ENCODE measurements at regions not wholly inside any gene's neighbourhood (a gene's known extent, or its start where the extent isn't known, plus 50 kb on each side); places are given as distances from the start of the nearest gene placed in this dataset.
"Not testable (repeated sequence)": the region's sequence is repeated elsewhere in the genome, so short reads cannot be mapped to it uniquely, and the experiment has no call there.

GRCh38 chr6:163744256-163744925 lies 329.9 kb downstream of the QKI start:
- FAIRE-seq: no peak

- no peak for FAIRE-seq
Measured at GRCh38 chr6:163743796-163744195, 329.3 kb downstream of the QKI start.

- FAIRE-seq: no peak
Measured at GRCh38 chr6:163741743-163742363, 327.3 kb downstream of the QKI start.

GRCh38 chr6:163741342-163741741 lies 326.8 kb downstream of the QKI start:
- FAIRE-seq: no peak

- FAIRE-seq: no peak
Measured at GRCh38 chr6:163739966-163740365, 325.4 kb downstream of the QKI start.

DNA sequence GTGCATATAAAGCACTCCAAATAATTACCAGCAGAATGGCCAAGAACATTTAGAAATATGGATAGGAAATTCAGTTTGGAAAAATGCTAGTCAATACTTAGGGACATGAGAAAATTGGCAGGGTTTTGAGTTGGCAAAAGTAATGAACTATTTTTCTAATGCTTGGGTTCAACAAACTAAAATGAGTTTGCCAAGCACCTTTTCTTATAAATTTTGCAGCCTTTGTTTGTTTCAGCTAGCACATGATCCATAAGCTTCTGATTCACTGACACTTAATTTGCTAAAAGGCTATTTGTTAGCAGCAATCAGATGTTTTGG lies 324.8 kb downstream of the QKI start:
- FAIRE-seq: no peak

GRCh38 chr6:163738725-163739407 lies 324.3 kb downstream of the QKI start:
- no peak for FAIRE-seq

DNA sequence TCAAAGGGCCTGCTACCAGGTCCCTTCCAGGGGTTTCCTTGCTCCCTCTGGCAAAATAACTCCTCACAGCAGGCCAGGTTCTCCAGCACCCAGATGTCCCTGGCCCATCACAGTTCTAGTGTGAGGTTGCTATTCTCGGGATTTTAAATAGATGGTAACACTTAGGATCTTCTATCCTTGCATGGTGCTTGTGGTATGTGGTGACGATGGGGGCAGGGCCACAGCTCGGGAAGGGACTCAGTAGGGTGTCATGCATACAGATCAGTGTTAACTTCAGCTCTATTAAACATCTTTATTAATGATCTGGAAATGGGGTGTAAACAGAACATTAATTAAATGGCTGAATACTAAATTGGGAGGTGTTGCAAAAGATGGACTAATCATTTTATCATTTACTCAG lies 323.8 kb downstream of the QKI start:
- FAIRE-seq: no peak

- FAIRE-seq: no peak
Measured at GRCh38 chr6:163735076-163735475, 320.6 kb downstream of the QKI start.

DNA sequence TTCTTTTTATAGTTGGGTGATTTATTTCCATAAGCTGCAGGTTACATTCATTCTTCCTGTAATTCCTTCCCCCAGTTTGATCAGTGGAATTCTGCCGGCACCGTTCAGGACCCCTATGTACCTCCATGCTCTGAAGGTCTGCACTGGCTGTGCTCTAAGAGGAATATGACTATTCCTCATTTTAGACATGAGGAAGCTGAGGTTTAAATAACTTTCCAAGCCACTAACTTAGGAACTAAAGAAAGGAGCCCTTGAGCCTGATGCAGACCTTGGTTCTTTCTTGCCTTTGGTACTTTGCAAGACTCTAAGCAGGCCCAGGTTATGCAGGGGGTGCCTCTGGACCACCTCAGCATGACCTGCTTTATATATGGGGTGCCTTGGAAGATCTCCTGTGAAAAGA lies 318.5 kb downstream of the QKI start:
- no peak for FAIRE-seq

DNA sequence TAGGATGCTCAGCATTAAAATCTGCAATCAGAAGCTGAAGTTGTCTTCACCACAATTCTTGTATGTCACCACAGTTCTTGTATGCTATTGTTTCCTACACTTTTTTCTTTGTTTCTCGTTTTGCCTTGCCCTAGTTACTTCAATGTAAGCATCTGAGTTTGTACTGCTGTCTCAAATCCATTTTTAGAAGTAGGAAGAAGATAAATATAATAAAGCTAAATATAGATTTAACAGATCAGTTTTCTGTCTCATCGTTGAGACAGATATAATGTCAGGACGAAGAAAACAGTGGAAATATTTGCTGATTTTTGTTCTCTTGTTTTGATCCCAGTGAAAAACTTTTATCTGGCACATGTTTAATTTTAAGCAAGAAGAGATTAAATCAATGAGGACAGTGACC lies 318.0 kb downstream of the QKI start:
- no peak for FAIRE-seq

DNA sequence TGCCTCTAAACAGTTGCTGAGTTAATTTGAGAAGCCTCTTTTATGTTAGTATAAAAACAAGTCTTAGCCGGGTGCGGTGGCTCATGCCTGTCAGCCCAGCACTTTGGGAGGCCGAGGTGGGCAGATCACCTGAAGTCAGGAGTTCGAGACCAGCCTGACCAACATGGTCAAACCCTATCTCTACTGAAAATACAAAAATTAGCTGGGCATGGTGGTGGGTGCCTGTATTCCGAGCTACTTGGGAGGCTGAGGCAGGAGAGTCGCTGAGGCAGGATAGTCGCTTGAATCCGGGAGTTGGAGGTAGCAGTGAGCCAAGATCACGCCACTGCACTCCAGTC lies 317.5 kb downstream of the QKI start:
- not testable (repeated sequence) for FAIRE-seq

GRCh38 chr6:163731215-163732013 lies 316.9 kb downstream of the QKI start:
- no peak for FAIRE-seq

GRCh38 chr6:163730246-163731210 lies 316.0 kb downstream of the QKI start:
- no peak for FAIRE-seq

DNA sequence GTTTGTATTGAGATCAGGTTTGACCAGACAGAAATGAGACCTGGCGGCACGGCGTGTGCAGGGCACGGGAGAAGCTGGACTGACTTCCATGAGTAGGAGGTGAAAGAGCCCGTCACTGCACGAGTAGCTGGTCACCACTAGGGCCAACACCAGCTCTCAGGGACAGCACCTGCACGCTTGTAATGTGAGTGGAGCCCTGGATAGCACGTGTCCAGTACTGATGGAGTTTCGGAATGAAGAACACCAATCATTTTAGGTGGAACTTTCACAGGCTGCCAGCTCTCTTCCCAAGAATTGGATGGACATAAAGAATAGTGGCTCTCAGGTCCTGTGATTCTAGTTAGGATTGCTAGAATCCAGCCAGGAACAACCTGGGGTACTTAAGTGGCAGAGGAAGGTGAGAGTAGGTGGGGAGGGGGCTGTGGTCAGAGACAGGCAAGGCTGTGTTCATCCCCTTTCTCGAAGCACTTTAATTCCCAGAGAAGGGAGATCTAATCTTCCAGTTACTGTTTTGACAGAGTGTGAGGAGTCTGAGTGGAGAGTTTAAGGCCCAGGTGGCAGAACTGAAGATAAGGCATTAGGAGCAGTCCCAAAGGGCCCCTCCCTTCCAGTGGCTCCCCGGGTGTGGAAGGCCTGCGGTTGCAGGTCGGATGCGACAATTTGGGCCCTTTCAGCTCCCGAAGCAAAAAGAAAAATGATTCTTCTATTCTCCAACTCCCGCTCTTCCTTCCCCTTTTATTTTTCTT lies 314.8 kb downstream of the QKI start:
- no peak for FAIRE-seq

- FAIRE-seq: no peak
Measured at GRCh38 chr6:163728442-163729126, 314.1 kb downstream of the QKI start.

GRCh38 chr6:163726037-163726695 lies 311.6 kb downstream of the QKI start:
- no peak for FAIRE-seq

DNA sequence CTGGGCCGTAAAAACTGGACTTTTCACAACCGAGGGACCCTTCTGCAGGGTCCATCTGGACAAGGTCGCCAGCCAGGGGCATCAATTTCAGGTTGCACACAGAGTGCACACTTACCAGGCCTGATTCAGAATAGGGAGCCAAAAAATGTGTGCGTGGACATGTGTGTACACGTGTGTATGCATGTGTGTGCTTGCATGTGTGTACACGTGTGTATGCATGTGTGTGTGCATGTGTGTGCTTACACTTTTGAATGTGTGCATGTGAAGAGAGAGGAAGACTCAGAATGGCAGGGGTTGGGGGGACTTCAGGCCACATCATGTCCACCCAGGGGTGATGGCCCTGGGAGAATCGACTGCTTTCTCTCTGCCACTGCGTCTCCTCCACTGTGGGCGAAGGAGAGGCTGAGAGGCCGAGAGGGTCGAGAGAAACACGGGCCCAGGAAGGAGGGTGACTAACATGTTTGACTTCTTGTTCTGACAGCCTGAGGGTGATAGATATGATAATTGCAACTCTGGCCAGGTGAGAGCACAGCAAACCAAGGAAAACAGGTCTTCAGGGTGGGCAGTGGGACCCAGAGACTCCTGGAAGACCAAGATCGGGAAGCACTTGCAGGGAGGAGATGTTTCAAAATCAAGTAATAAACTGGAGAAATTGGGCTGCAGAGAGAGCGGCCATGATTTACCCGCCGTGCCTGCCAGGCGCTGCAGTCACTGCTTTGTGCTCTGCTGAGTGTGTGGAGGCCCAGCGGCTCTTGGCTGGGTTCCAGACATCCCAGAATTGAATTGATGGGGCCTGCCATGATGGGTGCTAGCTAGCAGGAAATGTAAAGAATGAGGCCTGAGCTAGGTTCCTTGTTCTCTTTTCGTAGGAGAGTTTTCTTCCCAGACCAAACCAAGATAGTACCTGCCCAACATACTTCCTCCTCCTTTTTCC lies 310.8 kb downstream of the QKI start:
- no peak for FAIRE-seq

GRCh38 chr6:163724196-163724595 lies 309.7 kb downstream of the QKI start:
- FAIRE-seq: no peak

Measured in G401.6 (cell line).